Calu3 (cell line): ENCODE measurements at regions not wholly inside any gene's neighbourhood (a gene's known extent, or its start where the extent isn't known, plus 50 kb on each side); places are given as distances from the start of the nearest gene placed in this dataset.

Experiments
- BruUV-seq: library from RNA; stranded (reverse); fragments of 400-500 nt; replicated peaks from 2 replicates; lab custom pipeline; 2021; lab: Mats Ljungman, UMichigan
- CTCF ChIA-PET: fragments of 300-600 bp; sonication (Branson Sonifier 250); formaldehyde crosslinking; loops from one replicate; lab custom pipeline; 2022; ENCODE audit warnings: antibody characterized with exemption; lab: Charles Lee
- DNase-seq: peaks from one replicate; pipeline ENCODE4 v3.0.0; 2022
- H3K27ac Mint-ChIP-seq: one replicate; pipeline ENCODE4 v1.8.0; 2022; ENCODE audit warnings: mixed read lengths; ENCODE audit not compliant: unreplicated experiment
- H3K27me3 Mint-ChIP-seq: one replicate; pipeline ENCODE4 v1.8.0; 2022; ENCODE audit warnings: mixed read lengths; ENCODE audit not compliant: unreplicated experiment
- H3K36me3 Mint-ChIP-seq: one replicate; pipeline ENCODE4 v1.8.0; 2022; ENCODE audit warnings: mild to moderate bottlenecking, moderate library complexity, mixed read lengths; ENCODE audit not compliant: insufficient read depth, unreplicated experiment
- H3K4me1 Mint-ChIP-seq: one replicate; pipeline ENCODE4 v1.8.0; 2022; ENCODE audit warnings: mild to moderate bottlenecking, low read depth, mixed read lengths; ENCODE audit not compliant: unreplicated experiment
- H3K4me3 Mint-ChIP-seq: one replicate; pipeline ENCODE4 v1.8.0; 2022; ENCODE audit warnings: mild to moderate bottlenecking, low read depth, moderate library complexity, mixed read lengths; ENCODE audit not compliant: unreplicated experiment
- H3K9me3 Mint-ChIP-seq: one replicate; pipeline ENCODE4 v1.8.0; 2022; ENCODE audit warnings: low read depth, mixed read lengths; ENCODE audit not compliant: unreplicated experiment
- CTCF ChIP-seq: fragments of 200-600 bp; IDR thresholded peaks from one replicate; pipeline ENCODE4 v1.8.0; 2022; ENCODE audit warnings: antibody characterized with exemption; ENCODE audit not compliant: unreplicated experiment
- intact Hi-C: fragments of 100-400 bp; cut with micrococcal nuclease; formaldehyde crosslinking; loops from one replicate; pipeline ENCODE4 v1.10.0; 2022; ENCODE audit not compliant: unreplicated experiment

- Mint-ChIP-seq H3K27ac (no peak overlapping the region), H3K36me3 (no peaks in the 10 kb centered on the region), H3K27me3 (no peaks in the 10 kb centered on the region), H3K4me3 (no peak overlapping the region), H3K4me1 (no peaks in the 10 kb centered on the region), H3K9me3 (peaks cover 5% of the 10 kb centered on the region)
- BruUV-seq, result no TSS peak
- intact Hi-C loops, result no loop called here
- DNase-seq, result no peak
- TF ChIP-seq CTCF, result no peak
- CTCF ChIA-PET, result no interaction called here
Measured at GRCh38 chr1:106613068-106613467, 443.4 kb upstream of the PRMT6 start.

GRCh38 chr1:106613861-106614260 lies 442.6 kb upstream of the PRMT6 start:
- H3K27ac Mint-ChIP-seq, result no peak overlapping the region
- CTCF ChIA-PET, result no interaction called here
- no peak for TF ChIP-seq CTCF
- H3K27me3 Mint-ChIP-seq, result no peaks in the 10 kb centered on the region
- intact Hi-C loops, result no loop called here
- H3K36me3 Mint-ChIP-seq, result no peaks in the 10 kb centered on the region
- DNase-seq, result no peak
- H3K9me3 Mint-ChIP-seq, result peaks cover 7% of the 10 kb centered on the region
- no peak overlapping the region for H3K4me3 Mint-ChIP-seq
- BruUV-seq, result no TSS peak
- no peaks in the 10 kb centered on the region for H3K4me1 Mint-ChIP-seq

GRCh38 chr1:106615473-106615872 lies 441.0 kb upstream of the PRMT6 start:
- no peaks in the 10 kb centered on the region for H3K4me1 Mint-ChIP-seq
- no peak overlapping the region for H3K27ac Mint-ChIP-seq
- no TSS peak for BruUV-seq
- no peaks in the 10 kb centered on the region for H3K27me3 Mint-ChIP-seq
- no peak for TF ChIP-seq CTCF
- no peak for DNase-seq
- peaks cover 4% of the 10 kb centered on the region for H3K9me3 Mint-ChIP-seq
- CTCF ChIA-PET, result no interaction called here
- intact Hi-C loops, result no loop called here
- H3K36me3 Mint-ChIP-seq, result no peaks in the 10 kb centered on the region
- no peak overlapping the region for H3K4me3 Mint-ChIP-seq

GRCh38 chr1:106619080-106619826 lies 437.2 kb upstream of the PRMT6 start:
- no peaks in the 10 kb centered on the region for H3K27me3 Mint-ChIP-seq
- peaks cover 5% of the 10 kb centered on the region for H3K9me3 Mint-ChIP-seq
- TF ChIP-seq CTCF, result no peak
- no TSS peak for BruUV-seq
- H3K27ac Mint-ChIP-seq, result no peak overlapping the region
- H3K4me1 Mint-ChIP-seq, result peaks cover 9% of the 10 kb centered on the region
- intact Hi-C loops, result no loop called here
- DNase-seq, result no peak
- H3K4me3 Mint-ChIP-seq, result no peak overlapping the region
- H3K36me3 Mint-ChIP-seq, result no peaks in the 10 kb centered on the region
- CTCF ChIA-PET, result interaction anchor here (0.6 kb wide), 1 partner anchor 43 kb away, joined by 3 read pairs; no protein-coding TSS in a partner anchor
